SHP77 treated with DMSO at 0.1 percent for 48 hours (cell line): ENCODE measurements at regions not wholly inside any gene's neighbourhood (a gene's known extent, or its start where the extent isn't known, plus 50 kb on each side); places are given as distances from the start of the nearest gene placed in this dataset.
"Not testable (repeated sequence)": the region's sequence is repeated elsewhere in the genome, so short reads cannot be mapped to it uniquely, and the experiment has no call there.

Experiments used
- DNase-seq: peaks from one replicate; lab custom pipeline; 2025; lab: John Stamatoyannopoulos, UW

GRCh38 chr3:75320369-75320768, 343.8 kb upstream of the FRG2C start:
- DNase-seq: no peak

GRCh38 chr3:75321060-75321459, 343.1 kb upstream of the FRG2C start:
- DNase-seq: no peak

- DNase-seq: not testable (repeated sequence)
Observed at GRCh38 chr3:75323936-75324335, 340.2 kb upstream of the FRG2C start.

- no peak for DNase-seq
Observed at GRCh38 chr3:75325716-75326115, 338.4 kb upstream of the FRG2C start.

- no peak for DNase-seq
Observed at GRCh38 chr3:75327453-75327852, 336.7 kb upstream of the FRG2C start.

GRCh38 chr3:75329476-75330097, 334.5 kb upstream of the FRG2C start:
- DNase-seq: no peak

- DNase-seq: not testable (repeated sequence)
Observed at GRCh38 chr3:75330446-75330845, 333.7 kb upstream of the FRG2C start.

GRCh38 chr3:75332090-75332489, 332.0 kb upstream of the FRG2C start:
- not testable (repeated sequence) for DNase-seq

GRCh38 chr3:75332794-75333193, 331.3 kb upstream of the FRG2C start:
- DNase-seq: no peak

- DNase-seq: no peak
Observed at GRCh38 chr3:75334299-75334698, 329.8 kb upstream of the FRG2C start.

- DNase-seq: no peak
Observed at GRCh38 chr3:75337226-75337900, 326.8 kb upstream of the FRG2C start.

GRCh38 chr3:75338342-75338741, 325.8 kb upstream of the FRG2C start:
- no peak for DNase-seq

- DNase-seq: no peak
Observed at GRCh38 chr3:75341324-75342067, 322.6 kb upstream of the FRG2C start.

- no peak for DNase-seq
Observed at GRCh38 chr3:75342425-75342824, 321.7 kb upstream of the FRG2C start.

GRCh38 chr3:75350536-75350935, 313.6 kb upstream of the FRG2C start:
- DNase-seq: not testable (repeated sequence)

- not testable (repeated sequence) for DNase-seq
Observed at GRCh38 chr3:75362086-75362784, 301.9 kb upstream of the FRG2C start.

GRCh38 chr3:75372964-75373363, 291.2 kb upstream of the FRG2C start:
- not testable (repeated sequence) for DNase-seq

- not testable (repeated sequence) for DNase-seq
Observed at GRCh38 chr3:75379840-75380239, 284.3 kb upstream of the FRG2C start.

GRCh38 chr3:75380276-75380771, 283.8 kb upstream of the FRG2C start:
- no peak for DNase-seq

GRCh38 chr3:75384016-75384415, 280.1 kb upstream of the FRG2C start:
- DNase-seq: not testable (repeated sequence)

- DNase-seq: not testable (repeated sequence)
Observed at GRCh38 chr3:75388486-75389124, 275.5 kb upstream of the FRG2C start.

GRCh38 chr3:75393288-75393694, 270.8 kb upstream of the FRG2C start:
- DNase-seq: not testable (repeated sequence)
